WERI-Rb-1 (cell line): ENCODE measurements at regions not wholly inside any gene's neighbourhood (a gene's known extent, or its start where the extent isn't known, plus 50 kb on each side); places are given as distances from the start of the nearest gene placed in this dataset.

Experiments used
- DNase-seq: peaks from one replicate; pipeline ENCODE4 v3.0.0-alpha.2; 2020
- H3K27ac ChIP-seq: fragments of 250-450 bp; sonication (Bioruptor Pico); 2 replicates; pipeline ENCODE4 v1.5.1; 2020; ENCODE audit warnings: mild to moderate bottlenecking, moderate library complexity
- H3K27me3 ChIP-seq: fragments of 250-450 bp; sonication (Bioruptor Pico); 2 replicates; pipeline ENCODE4 v1.5.1; 2021; ENCODE audit warnings: mild to moderate bottlenecking, low read depth, moderate library complexity; ENCODE audit not compliant: insufficient read depth, severe bottlenecking
- H3K36me3 ChIP-seq: fragments of 250-450 bp; sonication (Bioruptor Pico); 2 replicates; pipeline ENCODE4 v1.5.1; 2020; ENCODE audit warnings: mild to moderate bottlenecking, moderate library complexity
- H3K4me3 ChIP-seq: 2 replicates; pipeline ENCODE4 v1.5.1; 2011; ENCODE audit warnings: low read depth, mild to moderate bottlenecking, control low read depth, low read length
- H3K9me3 ChIP-seq: fragments of 250-450 bp; sonication (Bioruptor Pico); 2 replicates; pipeline ENCODE4 v1.5.1; 2021; ENCODE audit warnings: mild to moderate bottlenecking, moderate library complexity; ENCODE audit not compliant: severe bottlenecking
- CTCF ChIP-seq: IDR thresholded peaks from 2 replicates; pipeline ENCODE4 v1.5.1; 2011; ENCODE audit warnings: low read depth, mild to moderate bottlenecking, control low read depth, inconsistent platforms, low read length

- TF ChIP-seq CTCF = no peak
Observed at GRCh38 chr19:28497887-28498286, 715.1 kb downstream of the UQCRFS1 start.

GRCh38 chr19:28497137-28497536 lies 715.8 kb downstream of the UQCRFS1 start:
- H3K27me3 ChIP-seq = peaks cover 42% of the 10 kb centered on the region

More at GRCh38 chr19:28497887-28498286, 715.1 kb downstream of the UQCRFS1 start:
- H3K9me3 ChIP-seq = no peaks in the 10 kb centered on the region
- DNase-seq = no peak
- H3K36me3 ChIP-seq = no peaks in the 10 kb centered on the region
- H3K27me3 ChIP-seq = peaks cover 45% of the 10 kb centered on the region
- no peak overlapping the region for H3K4me3 ChIP-seq
- no peak overlapping the region for H3K27ac ChIP-seq

GRCh38 chr19:28495046-28495445 lies 717.9 kb downstream of the UQCRFS1 start:
- TF ChIP-seq CTCF = no peak
- no peak for DNase-seq
- Histone ChIP-seq H3K9me3 (no peaks in the 10 kb centered on the region), H3K36me3 (no peaks in the 10 kb centered on the region), H3K27me3 (peaks cover 21% of the 10 kb centered on the region), H3K27ac (no peak overlapping the region), H3K4me3 (no peak overlapping the region)

More at GRCh38 chr19:28497137-28497536, 715.8 kb downstream of the UQCRFS1 start:
- Histone ChIP-seq H3K36me3 (no peaks in the 10 kb centered on the region), H3K27ac (no peak overlapping the region), H3K4me3 (no peak overlapping the region), H3K9me3 (no peaks in the 10 kb centered on the region)
- no peak for TF ChIP-seq CTCF
- no peak for DNase-seq

- Histone ChIP-seq H3K9me3 (no peaks in the 10 kb centered on the region), H3K27ac (no peak overlapping the region), H3K36me3 (no peaks in the 10 kb centered on the region), H3K4me3 (no peak overlapping the region), H3K27me3 (peaks cover 15% of the 10 kb centered on the region)
- DNase-seq = no peak
- TF ChIP-seq CTCF = no peak
Observed at GRCh38 chr19:28494461-28494860, 718.5 kb downstream of the UQCRFS1 start.

- Histone ChIP-seq H3K9me3 (no peaks in the 10 kb centered on the region), H3K4me3 (no peak overlapping the region), H3K27ac (no peak overlapping the region), H3K27me3 (peaks cover 15% of the 10 kb centered on the region), H3K36me3 (no peaks in the 10 kb centered on the region)
- no peak for DNase-seq
- TF ChIP-seq CTCF = no peak
Observed at GRCh38 chr19:28493884-28494283, 719.1 kb downstream of the UQCRFS1 start.

- no peak overlapping the region for H3K4me3 ChIP-seq
- H3K9me3 ChIP-seq = no peaks in the 10 kb centered on the region
- no peak for TF ChIP-seq CTCF
- DNase-seq = no peak
- H3K36me3 ChIP-seq = no peaks in the 10 kb centered on the region
- peaks cover 10% of the 10 kb centered on the region for H3K27me3 ChIP-seq
- H3K27ac ChIP-seq = no peak overlapping the region
Observed at GRCh38 chr19:28492621-28493020, 720.3 kb downstream of the UQCRFS1 start.
